IMR-90 (cell line): ENCODE measurements at regions not wholly inside any gene's neighbourhood (a gene's known extent, or its start where the extent isn't known, plus 50 kb on each side); places are given as distances from the start of the nearest gene placed in this dataset.
"Not testable (repeated sequence)": the region's sequence is repeated elsewhere in the genome, so short reads cannot be mapped to it uniquely, and the experiment has no call there.

ENCODE experiments used
- CEBPB ChIP-seq: IDR thresholded peaks from 2 replicates; pipeline ENCODE4 v1.6.1; 2012; ENCODE audit warnings: low read depth, low read length, improper control_type of control experiment
- CTCF ChIP-seq: conservative IDR thresholded peaks from 2 replicates; pipeline ENCODE4 v1.5.1; 2012; ENCODE audit warnings: mild to moderate bottlenecking, low read depth, low read length, improper control_type of control experiment
- FOS ChIP-seq: fragments of 150-350 bp; IDR thresholded peaks from 2 replicates; pipeline ENCODE4 v1.6.1; 2016; ENCODE audit warnings: low read depth, low read length
- MXI1 ChIP-seq: IDR thresholded peaks from 2 replicates; pipeline ENCODE4 v1.6.1; 2012; ENCODE audit warnings: low read depth, mild to moderate bottlenecking, low read length, moderate library complexity, borderline replicate concordance
- POLR2A ChIP-seq: IDR thresholded peaks from 2 replicates; pipeline ENCODE4 v1.6.1; 2012; ENCODE audit warnings: mild to moderate bottlenecking, low read depth, low read length
- RCOR1 ChIP-seq: IDR thresholded peaks from 2 replicates; pipeline ENCODE4 v1.6.1; 2012; ENCODE audit warnings: mild to moderate bottlenecking, low read length, improper control_type of control experiment; ENCODE audit not compliant: insufficient replicate concordance
- TF ChIP-seq, protein P1 (sequence below): fragments of 150-350 bp; IDR thresholded peaks from 2 replicates; pipeline ENCODE4 v1.6.1; 2017; ENCODE audit warnings: mild to moderate bottlenecking, antibody characterized with exemption, low read length, low read depth

DNA sequence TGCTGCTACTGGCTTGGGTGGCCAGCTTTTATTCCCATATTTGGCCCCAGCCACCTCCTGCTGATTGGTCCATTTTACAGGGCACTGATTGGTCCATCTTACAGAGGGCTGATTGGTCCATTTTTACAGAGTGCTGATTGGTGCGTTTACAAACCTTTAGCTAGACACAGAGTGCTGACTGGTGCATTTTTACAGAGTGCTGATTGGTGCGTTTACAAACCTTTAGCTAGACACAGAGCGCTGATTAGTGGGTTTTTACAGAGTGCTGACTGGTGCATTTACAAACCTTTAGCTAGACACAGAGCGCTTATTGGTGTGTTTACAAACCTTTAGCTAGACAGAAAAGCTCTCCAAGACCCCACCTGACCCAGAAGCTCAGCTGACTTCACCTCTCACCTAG, 126.3 kb downstream of the POSTN start:
- TF ChIP-seq, protein P1, sequence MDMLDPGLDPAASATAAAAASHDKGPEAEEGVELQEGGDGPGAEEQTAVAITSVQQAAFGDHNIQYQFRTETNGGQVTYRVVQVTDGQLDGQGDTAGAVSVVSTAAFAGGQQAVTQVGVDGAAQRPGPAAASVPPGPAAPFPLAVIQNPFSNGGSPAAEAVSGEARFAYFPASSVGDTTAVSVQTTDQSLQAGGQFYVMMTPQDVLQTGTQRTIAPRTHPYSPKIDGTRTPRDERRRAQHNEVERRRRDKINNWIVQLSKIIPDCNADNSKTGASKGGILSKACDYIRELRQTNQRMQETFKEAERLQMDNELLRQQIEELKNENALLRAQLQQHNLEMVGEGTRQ = not testable (repeated sequence)
- TF ChIP-seq POLR2A, CTCF, FOS, MXI1, RCOR1, CEBPB: not testable (repeated sequence)
